CD4-positive, alpha-beta T cell (primary cell): ENCODE measurements at regions not wholly inside any gene's neighbourhood (a gene's known extent, or its start where the extent isn't known, plus 50 kb on each side); places are given as distances from the start of the nearest gene placed in this dataset.

Source experiments
- ATAC-seq: fragments of 200-7000 bp; cut with Tn5 transposase; one replicate; pipeline ENCODE4 v1.10.0; 2022; ENCODE audit warnings: mild to moderate bottlenecking; ENCODE audit not compliant: poor library complexity
- CTCF ChIA-PET: fragments of 350-600 bp; sonication (Branson Sonifier 250); formaldehyde crosslinking; loops from one replicate; lab custom pipeline; 2021; ENCODE audit warnings: antibody characterized with exemption, inconsistent platforms; lab: Charles Lee
- POLR2A ChIA-PET: fragments of 350-600 bp; sonication (Branson Sonifier 250); formaldehyde crosslinking; loops from one replicate; lab custom pipeline; 2021; ENCODE audit warnings: antibody characterized with exemption, inconsistent platforms; lab: Charles Lee
- DNase-seq, 14 experiments: peaks; one replicate each; pipeline ENCODE4 v3.0.0-alpha.2; 2013 to 2020; ENCODE audit warnings: mixed read lengths in 2 of 14
- H3K27ac ChIP-seq, 2 donors: one replicate each; pipeline versions ENCODE4 v1.5.1 to v1.7.0; 2013; ENCODE audit warnings: low read length in 2 of 2, low read depth in 1 of 2, mild to moderate bottlenecking in 1 of 2
- H3K27me3 ChIP-seq, 2 experiments: 1 replicate in 1 of 2; 2 replicates in 1 of 2; pipeline versions ENCODE4 v1.6.1 to v1.7.0; 2013; ENCODE audit warnings: low read length in 2 of 2, control low read depth in 1 of 2, mild to moderate bottlenecking in 1 of 2, moderate library complexity in 1 of 2; ENCODE audit not compliant: insufficient read depth in 2 of 2, control insufficient read depth in 1 of 2
- H3K36me3 ChIP-seq: one replicate; pipeline ENCODE4 v1.6.1; 2013; ENCODE audit warnings: low read length, control low read depth; ENCODE audit not compliant: insufficient read depth
- H3K4me1 ChIP-seq: one replicate; pipeline ENCODE4 v1.6.1; 2013; ENCODE audit warnings: low read length, control low read depth; ENCODE audit not compliant: insufficient read depth
- H3K4me3 ChIP-seq: one replicate; pipeline ENCODE4 v1.5.1; 2013; ENCODE audit warnings: mild to moderate bottlenecking, low read length, moderate library complexity
- H3K9me3 ChIP-seq, 2 experiments: 1 replicate in 1 of 2; 2 replicates in 1 of 2; pipeline versions ENCODE4 v1.6.1 to v1.7.0; 2013; ENCODE audit warnings: low read length in 2 of 2, mild to moderate bottlenecking in 2 of 2, control low read depth in 1 of 2, moderate library complexity in 1 of 2; ENCODE audit not compliant: control insufficient read depth in 1 of 2, insufficient read depth in 1 of 2
- H3K27ac Mint-ChIP-seq: one replicate; pipeline ENCODE4 v1.8.0; 2020; ENCODE audit warnings: mixed read lengths
- H3K27me3 Mint-ChIP-seq: one replicate; pipeline ENCODE4 v1.8.0; 2021; ENCODE audit warnings: mixed read lengths
- H3K36me3 Mint-ChIP-seq: one replicate; pipeline ENCODE4 v1.8.0; 2021; ENCODE audit warnings: low read depth, mixed read lengths
- H3K4me1 Mint-ChIP-seq: one replicate; pipeline ENCODE4 v1.8.0; 2021; ENCODE audit warnings: low read depth, mixed read lengths
- H3K4me3 Mint-ChIP-seq: one replicate; pipeline ENCODE4 v1.8.0; 2020; ENCODE audit warnings: mild to moderate bottlenecking, mixed read lengths
- H3K9me3 Mint-ChIP-seq: one replicate; pipeline ENCODE4 v1.8.0; 2020; ENCODE audit warnings: mixed read lengths
- intact Hi-C, 2 experiments: fragments of 100-400 bp; cut with DNase I in 1 of 2; cut with micrococcal nuclease in 1 of 2; formaldehyde crosslinking; loops; one replicate each; pipeline versions ENCODE4 v1.15.1 to v1.9.0; 2023 to 2025; cut with DNase I, micrococcal nuclease
- TF ChIP-seq, protein P1 (sequence below): fragments of 200-600 bp; IDR thresholded peaks from one replicate; pipeline ENCODE4 v1.8.0; 2022; ENCODE audit warnings: antibody characterized with exemption, mild to moderate bottlenecking

DNA sequence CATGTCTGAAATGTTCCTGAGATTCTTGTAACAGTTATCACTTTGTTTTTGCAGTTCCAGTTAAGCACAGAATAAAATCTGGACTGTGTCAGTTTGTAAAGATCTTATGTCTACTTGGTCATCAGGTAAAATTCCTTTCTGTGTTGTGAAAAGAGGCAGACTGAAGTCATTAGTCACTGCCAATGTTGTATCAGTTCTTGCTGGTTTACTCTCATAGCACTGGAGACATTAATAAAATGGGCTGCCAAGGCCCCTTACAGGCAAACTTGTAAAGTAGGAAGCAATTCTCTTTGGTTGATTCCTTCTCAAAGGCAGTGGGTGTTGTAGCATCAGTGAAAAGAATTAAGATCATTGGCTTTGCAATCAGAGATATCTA lies 61.4 kb upstream of the ST6GALNAC3 start:
- ChIA-PET CTCF (no interaction called here), POLR2A (no interaction called here)
- H3K36me3 ChIP-seq: no peaks in the 10 kb centered on the region
- no peaks in the 10 kb centered on the region for H3K9me3 ChIP-seq
- H3K4me3 ChIP-seq: no peak overlapping the region
- ATAC-seq (no peak), DNase-seq (no peak)
- no peaks in the 10 kb centered on the region for H3K9me3 Mint-ChIP-seq
- no peaks in the 10 kb centered on the region for H3K27me3 Mint-ChIP-seq
- TF ChIP-seq, protein P1, sequence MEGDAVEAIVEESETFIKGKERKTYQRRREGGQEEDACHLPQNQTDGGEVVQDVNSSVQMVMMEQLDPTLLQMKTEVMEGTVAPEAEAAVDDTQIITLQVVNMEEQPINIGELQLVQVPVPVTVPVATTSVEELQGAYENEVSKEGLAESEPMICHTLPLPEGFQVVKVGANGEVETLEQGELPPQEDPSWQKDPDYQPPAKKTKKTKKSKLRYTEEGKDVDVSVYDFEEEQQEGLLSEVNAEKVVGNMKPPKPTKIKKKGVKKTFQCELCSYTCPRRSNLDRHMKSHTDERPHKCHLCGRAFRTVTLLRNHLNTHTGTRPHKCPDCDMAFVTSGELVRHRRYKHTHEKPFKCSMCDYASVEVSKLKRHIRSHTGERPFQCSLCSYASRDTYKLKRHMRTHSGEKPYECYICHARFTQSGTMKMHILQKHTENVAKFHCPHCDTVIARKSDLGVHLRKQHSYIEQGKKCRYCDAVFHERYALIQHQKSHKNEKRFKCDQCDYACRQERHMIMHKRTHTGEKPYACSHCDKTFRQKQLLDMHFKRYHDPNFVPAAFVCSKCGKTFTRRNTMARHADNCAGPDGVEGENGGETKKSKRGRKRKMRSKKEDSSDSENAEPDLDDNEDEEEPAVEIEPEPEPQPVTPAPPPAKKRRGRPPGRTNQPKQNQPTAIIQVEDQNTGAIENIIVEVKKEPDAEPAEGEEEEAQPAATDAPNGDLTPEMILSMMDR: no peak
- no peak overlapping the region for H3K27ac Mint-ChIP-seq
- no peaks in the 10 kb centered on the region for H3K4me1 ChIP-seq
- H3K27me3 ChIP-seq: no peaks in the 10 kb centered on the region
- H3K4me3 Mint-ChIP-seq: no peak overlapping the region
- no peaks in the 10 kb centered on the region for H3K4me1 Mint-ChIP-seq
- no peaks in the 10 kb centered on the region for H3K36me3 Mint-ChIP-seq
- intact Hi-C loops: no loop called here
- no peak overlapping the region for H3K27ac ChIP-seq

DNA sequence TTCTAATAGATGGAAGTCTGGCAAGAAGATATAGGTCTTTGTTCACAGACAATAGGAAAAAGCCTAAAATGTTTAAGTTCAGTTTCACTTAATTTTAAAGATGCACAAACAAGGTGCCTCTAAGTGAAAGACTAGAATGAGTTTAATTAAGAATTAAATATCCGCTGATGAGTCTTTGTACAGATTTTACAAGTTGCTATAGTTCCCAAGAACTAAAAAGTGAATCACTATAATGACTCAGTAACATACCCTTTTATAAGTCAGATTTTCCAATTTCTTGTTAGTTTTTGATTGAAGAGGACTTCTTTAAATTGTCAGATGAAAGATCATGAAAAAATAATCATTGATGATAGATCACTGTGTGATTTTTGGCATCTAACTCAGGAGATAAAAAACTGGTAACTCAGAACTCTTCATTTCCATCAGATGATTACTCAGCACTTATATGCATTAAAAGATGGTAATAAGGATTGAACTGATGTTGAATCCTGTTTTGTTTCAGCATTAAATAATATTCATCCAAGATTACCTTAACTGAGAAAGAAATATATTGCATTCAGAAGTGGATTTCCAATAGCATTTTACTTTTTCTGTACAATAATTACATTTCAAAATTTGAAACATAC lies 59.0 kb upstream of the ST6GALNAC3 start:
- ATAC-seq (no peak), DNase-seq (no peak)
- Histone ChIP-seq H3K36me3 (no peaks in the 10 kb centered on the region), H3K4me1 (no peaks in the 10 kb centered on the region), H3K27ac (no peak overlapping the region), H3K4me3 (no peak overlapping the region), H3K27me3 (no peaks in the 10 kb centered on the region), H3K9me3 (no peaks in the 10 kb centered on the region)
- H3K9me3 Mint-ChIP-seq: no peaks in the 10 kb centered on the region
- no peak overlapping the region for H3K27ac Mint-ChIP-seq
- TF ChIP-seq, protein P1: no peak
- no peaks in the 10 kb centered on the region for H3K4me1 Mint-ChIP-seq
- no peak overlapping the region for H3K4me3 Mint-ChIP-seq
- CTCF ChIA-PET: no interaction called here
- POLR2A ChIA-PET: no interaction called here
- intact Hi-C loops: no loop called here
- H3K27me3 Mint-ChIP-seq: peaks cover 4% of the 10 kb centered on the region
- no peaks in the 10 kb centered on the region for H3K36me3 Mint-ChIP-seq

DNA sequence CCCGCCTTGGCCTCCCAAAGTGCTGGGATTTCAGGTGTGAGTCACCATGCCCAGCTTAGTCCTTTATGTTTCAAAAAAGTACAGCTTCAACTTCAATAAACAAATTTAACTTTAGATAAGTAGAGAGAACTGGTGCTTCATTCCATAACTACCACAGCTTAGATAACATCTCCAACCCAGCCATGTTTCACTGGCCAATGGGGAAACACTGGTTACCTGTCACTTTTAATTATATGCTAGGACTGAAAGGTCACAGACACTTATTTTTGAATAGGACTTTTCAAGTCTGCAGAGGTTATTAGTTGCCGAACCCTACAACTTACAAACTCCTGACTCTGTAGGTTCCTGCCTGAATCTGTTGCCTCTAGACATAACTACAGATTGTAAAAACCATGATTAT lies 56.5 kb upstream of the ST6GALNAC3 start:
- Histone ChIP-seq H3K9me3 (no peaks in the 10 kb centered on the region), H3K4me3 (no peak overlapping the region), H3K27me3 (no peaks in the 10 kb centered on the region), H3K27ac (no peak overlapping the region), H3K36me3 (no peaks in the 10 kb centered on the region), H3K4me1 (no peaks in the 10 kb centered on the region)
- no peak overlapping the region for H3K4me3 Mint-ChIP-seq
- H3K9me3 Mint-ChIP-seq: no peaks in the 10 kb centered on the region
- POLR2A ChIA-PET: no interaction called here
- CTCF ChIA-PET: no interaction called here
- no peak for ATAC-seq
- intact Hi-C loops: no loop called here
- H3K4me1 Mint-ChIP-seq: no peaks in the 10 kb centered on the region
- no peak for DNase-seq
- TF ChIP-seq, protein P1: no peak
- H3K27me3 Mint-ChIP-seq: peaks cover 9% of the 10 kb centered on the region
- no peak overlapping the region for H3K27ac Mint-ChIP-seq
- H3K36me3 Mint-ChIP-seq: no peaks in the 10 kb centered on the region
